Hypothalamus (tissue), 51 donors: ENCODE measurements at regions not wholly inside any gene's neighbourhood (a gene's known extent, or its start where the extent isn't known, plus 50 kb on each side); places are given as distances from the start of the nearest gene placed in this dataset.
"Not testable (repeated sequence)": the region's sequence is repeated elsewhere in the genome, so short reads cannot be mapped to it uniquely, and the experiment has no call there.

Experiments used
- DNase-seq, 51 donors: peaks; one replicate each; lab custom pipeline; 2025; lab: John Stamatoyannopoulos, UW

DNA sequence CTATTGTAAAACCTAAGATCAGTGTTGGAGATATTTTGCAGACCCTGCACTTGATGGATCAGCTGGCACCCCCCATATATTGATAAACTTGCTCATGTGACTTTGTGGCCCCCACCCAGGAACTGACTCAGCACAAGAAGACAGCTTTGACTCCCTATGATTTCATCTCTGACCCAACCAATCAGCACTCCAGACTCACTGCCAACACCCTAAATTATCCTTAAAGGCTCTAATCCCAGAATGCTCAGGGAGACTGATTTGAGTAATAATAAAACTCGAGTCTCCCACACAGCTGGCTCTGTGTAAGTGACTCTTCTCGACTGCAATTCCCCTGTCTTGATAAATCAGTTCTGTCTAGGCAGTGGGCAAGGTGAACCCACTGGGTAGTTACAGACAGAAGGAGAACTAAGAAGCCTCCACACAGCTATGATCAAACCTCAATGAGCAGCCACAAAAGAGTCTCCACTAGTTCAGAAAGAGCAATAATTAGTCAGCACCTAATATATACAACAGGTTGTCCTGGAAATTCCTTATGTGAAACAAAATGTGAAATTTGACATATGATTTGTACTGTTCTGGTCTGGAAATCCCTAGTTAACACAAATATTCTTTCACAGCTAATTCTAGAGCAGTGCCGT, 52.2 kb downstream of the ACTL7B start:
- DNase-seq = no peak

- DNase-seq = no peak
These were observed 52.8 kb downstream of the ACTL7B start for GRCh38 chr9:108802967-108803366.

- no peak for DNase-seq
These were observed 53.8 kb downstream of the ACTL7B start for GRCh38 chr9:108801949-108802348.

GRCh38 chr9:108800632-108801099, 55.1 kb downstream of the ACTL7B start:
- DNase-seq = no peak

GRCh38 chr9:108793573-108793972, 62.2 kb downstream of the ACTL7B start:
- DNase-seq = no peak

DNA sequence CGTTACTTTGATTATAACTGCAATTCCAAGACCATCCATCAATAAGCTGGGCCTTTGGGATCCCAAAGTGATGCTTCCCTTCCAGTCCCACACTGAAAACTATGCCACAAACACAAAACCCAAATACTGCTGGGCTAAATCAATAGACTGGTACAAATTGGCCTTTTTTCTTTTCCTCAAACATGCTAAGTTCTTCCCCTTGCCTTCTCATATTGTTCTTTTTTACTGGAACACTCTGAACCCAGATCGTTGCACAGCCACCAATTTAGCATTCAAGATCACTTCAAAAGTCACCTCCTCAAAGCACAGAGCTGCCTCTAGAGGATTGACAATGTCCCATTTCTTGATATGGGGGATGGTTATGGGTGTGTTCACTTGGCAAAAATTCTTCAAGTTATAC, 66.0 kb downstream of the ACTL7B start:
- no peak for DNase-seq

DNA sequence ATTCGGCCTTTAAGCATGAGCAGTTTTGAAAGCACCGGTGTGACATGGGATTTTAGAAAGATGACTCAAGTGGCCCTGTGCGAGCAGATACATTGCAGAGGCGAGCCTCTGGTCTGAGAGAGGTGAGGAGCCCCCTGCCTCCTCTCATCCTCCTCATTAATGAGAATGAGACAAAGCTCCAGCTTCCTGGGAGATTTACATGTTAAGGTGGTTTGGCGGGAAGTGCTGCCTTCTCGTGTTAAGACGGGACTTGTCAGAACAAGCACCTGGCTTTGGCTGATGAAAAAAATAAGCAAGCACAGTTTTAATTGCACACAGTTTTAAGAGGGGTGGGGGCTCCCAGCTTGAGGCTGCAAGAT, 68.1 kb downstream of the ACTL7B start:
- DNase-seq = no peak

DNA sequence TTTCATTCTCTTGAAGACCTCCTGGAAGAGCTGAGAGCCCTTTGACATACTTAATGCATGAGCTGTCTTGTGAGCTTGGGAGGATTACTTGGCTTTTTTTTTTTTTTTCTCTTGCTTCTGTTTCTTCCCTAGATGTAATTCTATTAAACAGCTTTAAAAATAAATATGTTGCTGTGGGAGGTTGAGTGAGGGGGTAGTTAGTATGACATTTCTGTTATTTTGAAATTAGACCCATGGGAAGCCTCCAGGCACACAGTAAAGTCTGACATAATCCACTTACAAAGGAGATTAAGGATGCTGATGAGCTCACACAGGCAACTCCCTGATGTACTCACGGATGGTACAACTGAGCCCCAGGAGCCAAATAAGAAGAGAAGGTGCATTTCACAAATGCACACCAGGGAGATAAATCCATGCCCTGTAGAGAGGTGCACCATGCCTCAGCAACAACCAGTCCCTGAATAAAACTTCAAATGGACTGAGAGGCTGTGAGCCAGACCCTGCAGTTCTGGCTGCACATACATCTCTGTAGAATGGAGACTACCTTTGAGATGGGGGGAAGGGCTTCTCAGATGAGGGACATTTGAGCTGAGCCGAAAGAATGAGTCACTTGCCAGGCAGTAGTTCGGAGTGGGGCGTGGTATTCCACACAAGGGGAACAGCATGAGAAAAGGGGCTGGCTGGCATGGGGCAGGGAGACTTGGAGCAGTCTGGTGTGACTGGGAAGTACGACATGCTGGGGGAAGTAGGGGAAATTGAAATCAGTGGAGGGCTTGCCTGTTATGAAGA, 68.7 kb downstream of the ACTL7B start:
- DNase-seq = peak in 1 of 51 donors; percentile 16

DNA sequence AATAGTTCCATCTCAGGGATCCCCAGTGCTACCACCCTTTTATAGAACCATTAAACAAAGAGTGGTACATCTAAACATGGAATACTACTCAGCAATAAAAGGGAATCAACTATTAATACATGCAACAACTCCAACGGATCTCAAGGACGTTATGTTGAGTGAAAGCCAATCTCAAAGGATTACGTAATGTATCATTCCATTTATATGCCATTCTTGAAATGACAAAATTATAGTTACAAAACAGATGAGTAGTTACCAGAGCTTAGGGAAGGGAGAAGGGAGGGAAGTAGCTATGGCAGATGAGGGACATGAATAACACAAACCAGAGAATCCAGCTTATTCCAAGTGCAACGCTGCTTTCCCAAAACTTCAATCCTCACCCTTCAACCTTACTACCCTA, 69.5 kb downstream of the ACTL7B start:
- DNase-seq = no peak

DNA sequence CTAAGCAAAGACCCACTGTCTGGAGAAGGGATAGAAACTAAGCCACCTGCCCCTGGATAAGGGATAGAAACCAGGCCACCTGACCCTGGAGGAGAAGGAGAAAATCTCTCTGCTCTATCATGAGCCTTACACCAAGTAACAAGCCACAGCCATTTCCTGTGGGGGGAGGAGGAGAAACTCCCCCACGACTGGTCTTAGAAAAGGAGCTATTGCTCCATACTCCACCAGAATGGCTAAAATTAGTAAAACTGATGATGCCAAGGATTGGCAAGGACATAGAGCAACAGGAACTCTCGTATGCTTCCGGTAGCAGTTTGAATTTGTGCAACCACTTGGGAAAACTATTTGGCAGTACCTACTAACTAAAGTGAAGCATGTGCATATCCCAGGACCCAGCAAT, 70.8 kb downstream of the ACTL7B start:
- DNase-seq = peak in 1 of 51 donors; percentile 10

DNA sequence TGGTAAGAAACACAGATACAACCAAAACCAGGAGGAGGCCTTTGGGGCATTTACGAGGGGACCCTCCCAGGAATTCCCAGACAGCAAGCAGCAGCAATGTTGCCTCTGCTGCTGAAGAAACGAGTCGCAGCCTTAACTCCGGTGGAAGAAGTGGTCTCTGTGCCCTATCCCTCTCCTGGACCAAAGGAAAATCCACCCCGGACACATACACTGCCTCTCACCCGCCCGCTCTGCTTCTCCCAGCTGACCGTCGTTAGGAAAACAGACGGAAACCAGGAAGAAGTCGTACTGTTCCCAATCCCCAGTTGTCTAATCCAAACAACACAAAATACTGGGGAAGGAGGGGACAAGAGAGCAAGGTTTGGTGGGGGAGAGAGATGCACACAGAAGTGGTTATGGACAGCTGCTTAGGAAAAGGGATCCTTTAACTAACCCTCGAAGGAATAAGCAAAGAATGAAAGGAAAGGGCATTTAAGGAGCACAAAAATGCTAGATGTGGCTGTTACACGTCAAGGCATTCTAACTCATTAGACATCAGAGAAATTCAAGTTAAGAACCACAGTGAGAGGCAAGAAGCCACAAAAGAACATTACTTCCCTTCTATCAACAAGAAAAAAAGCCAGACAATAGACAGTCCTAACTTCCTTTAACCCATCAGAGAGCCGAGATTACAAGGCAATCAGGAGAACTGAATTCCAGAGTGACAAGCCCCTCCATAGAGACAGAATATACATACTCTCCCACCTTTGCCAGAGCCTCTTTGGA, 71.9 kb downstream of the ACTL7B start:
- peak in 1 of 51 donors; percentile 9 for DNase-seq

DNA sequence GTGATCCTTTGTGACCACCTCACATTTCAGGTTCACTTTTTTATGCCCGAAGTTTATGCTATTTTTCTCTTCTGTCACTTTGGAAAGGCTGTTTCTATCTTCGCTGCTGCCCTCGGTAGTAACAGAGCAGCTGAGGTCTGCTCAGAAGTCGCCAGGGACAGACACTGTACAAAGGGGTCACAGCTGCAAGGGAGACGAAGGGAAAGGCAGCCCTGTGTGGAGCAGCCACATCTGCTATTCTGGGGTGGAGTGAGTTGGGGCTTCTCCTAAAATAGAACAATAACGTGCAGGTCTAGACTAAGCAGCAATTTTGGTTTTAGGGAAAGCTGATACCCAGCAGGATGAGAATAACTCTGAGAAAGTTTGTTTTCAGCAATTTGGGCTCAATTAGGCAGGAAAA, 72.5 kb downstream of the ACTL7B start:
- no peak for DNase-seq

DNA sequence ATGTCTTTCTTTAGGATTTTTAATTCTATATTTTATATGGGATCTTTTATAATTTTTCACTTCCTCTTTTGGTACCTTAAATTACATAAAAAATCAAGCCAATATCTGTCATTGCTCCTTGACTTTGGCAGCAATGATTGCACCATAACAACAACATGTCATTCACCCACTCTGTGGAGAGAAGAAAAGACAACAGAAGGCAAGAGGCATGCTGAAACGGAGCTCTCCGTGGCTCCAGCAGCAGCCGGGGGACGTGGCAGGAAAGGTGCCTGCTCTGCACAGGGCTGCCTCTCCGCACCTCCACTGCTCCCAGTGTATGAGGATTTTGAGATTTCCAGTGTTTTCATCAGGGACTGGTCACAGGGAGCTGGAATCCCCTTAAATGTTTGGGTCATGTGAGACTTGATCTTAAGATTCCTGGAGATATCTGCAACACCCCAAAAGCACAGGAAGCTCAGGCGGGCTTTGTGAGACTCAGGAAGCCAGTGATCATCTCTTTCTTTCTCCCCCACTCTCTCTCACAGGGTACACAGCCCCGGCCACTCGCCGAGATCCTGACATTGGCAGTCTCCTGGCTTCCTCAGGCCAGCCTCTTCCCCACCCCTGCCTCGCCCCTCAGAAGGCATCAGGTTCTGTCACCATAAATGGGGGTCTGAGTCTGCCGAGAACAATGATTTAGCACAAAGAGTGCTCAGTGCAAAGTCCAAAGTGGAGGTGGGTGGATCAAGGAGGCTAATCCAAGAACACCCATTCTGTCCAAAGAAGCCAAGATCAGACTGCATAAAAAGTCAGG, 74.6 kb downstream of the ACTL7B start:
- peak in 2 of 51 donors; percentile 1 to 13 for DNase-seq

GRCh38 chr9:108779551-108780325, 76.0 kb downstream of the ACTL7B start:
- DNase-seq = peak in 34 of 51 donors; percentile 2 to 75 (median 26)

DNA sequence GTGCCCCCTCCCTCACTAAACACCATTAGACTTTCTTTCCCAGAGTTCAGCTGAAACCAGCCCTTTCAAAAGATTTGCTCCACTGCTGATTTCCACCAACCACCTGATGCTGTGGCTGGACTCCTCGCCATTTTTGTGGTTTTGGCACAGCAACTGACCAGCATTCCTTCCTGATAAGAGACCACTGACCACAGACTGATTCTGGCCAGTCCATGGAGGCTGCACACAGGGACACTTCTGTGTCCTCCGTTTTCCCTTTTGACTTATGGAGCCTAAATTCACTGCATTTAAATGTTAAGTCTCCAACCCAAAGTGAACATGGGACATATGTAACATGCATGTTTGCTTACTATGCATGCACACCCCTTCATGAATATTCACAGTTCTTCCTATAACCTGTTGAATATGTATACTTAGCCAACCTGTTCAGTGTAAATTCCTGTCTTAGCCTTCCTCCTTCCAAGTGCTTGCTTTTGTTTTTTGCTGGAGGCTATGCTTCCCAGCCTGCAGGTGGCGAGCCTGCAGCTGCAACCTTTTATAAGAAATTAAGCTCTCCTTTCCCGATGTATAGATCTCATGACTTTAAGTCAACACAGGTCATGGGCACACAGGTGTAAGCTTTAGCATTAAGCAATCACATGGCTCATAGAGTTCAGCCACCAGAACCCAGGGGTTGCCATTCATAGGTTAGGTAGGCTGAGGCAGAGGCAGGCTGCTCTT, 78.7 kb downstream of the ACTL7B start:
- no peak for DNase-seq

GRCh38 chr9:108775901-108776306, 79.9 kb downstream of the ACTL7B start:
- no peak for DNase-seq

- DNase-seq = not testable (repeated sequence)
These were observed 81.7 kb downstream of the ACTL7B start for GRCh38 chr9:108774088-108774487.

DNA sequence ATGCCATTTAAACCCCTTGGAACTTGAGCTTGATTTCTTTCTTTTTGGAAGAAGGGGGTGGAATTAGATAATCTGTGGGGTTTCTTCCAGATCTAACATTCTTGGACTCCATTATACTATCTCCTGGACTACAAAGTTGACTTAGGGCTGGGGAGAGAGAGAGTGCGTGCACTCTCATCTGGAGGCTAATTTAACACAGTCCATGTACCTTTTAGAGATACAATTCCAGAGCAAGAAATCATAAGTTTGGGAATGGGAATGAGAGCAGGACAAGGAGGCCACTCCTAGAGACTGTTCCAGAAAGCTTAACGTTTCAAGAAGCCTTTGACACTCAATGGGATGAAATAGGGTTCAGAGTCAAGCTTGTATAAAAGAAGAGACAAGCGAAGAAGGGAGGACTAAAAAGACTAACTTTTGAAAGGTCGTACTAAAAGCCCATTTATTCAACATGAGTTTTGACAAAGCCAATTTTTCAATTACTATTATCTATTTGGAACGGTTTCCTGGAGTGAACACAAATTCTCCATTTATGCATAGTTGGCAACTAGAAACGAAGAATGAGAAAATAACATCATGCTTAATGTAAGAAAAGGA, 83.4 kb downstream of the ACTL7B start:
- DNase-seq = no peak

DNA sequence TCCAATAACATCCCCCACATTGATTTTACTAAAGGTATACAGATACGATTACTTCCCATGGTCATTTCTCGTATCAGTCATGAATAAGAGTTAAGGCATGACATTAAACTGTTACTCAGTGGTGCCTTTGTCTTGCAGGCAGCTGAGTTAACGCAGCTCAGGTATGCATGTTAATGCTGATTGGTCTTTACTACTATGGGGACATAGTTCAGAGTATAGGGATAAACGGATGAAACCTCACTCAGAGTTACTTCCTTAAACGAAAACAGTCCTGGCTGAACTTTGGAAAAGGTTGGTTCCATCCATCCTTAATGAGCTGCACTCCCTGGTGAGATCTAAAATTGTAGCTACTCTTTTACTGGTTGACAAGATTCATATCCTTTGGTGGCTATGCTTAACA, 87.0 kb downstream of the ACTL7B start:
- DNase-seq = no peak
